Mesendoderm (in vitro differentiated cells): ENCODE measurements at regions not wholly inside any gene's neighbourhood (a gene's known extent, or its start where the extent isn't known, plus 50 kb on each side); places are given as distances from the start of the nearest gene placed in this dataset.

Experiments used
- DNase-seq: peaks from one replicate; pipeline ENCODE4 v3.0.0; 2013
- H2AK5ac ChIP-seq: 2 replicates; pipeline ENCODE4 v1.6.1; 2013; ENCODE audit warnings: low read length, inconsistent platforms
- H2BK120ac ChIP-seq: 2 replicates; pipeline ENCODE4 v1.6.1; 2013; ENCODE audit warnings: low read depth, mild to moderate bottlenecking, low read length, moderate library complexity, mixed read lengths
- H2BK15ac ChIP-seq: replicated peaks from 2 replicates; pipeline ENCODE4 v1.6.1; 2013; ENCODE audit warnings: low read depth, mild to moderate bottlenecking, moderate library complexity
- H2BK5ac ChIP-seq: 2 replicates; pipeline ENCODE4 v1.6.1; 2013; ENCODE audit warnings: low read length, inconsistent platforms
- H3K18ac ChIP-seq: 2 replicates; pipeline ENCODE4 v1.6.1; 2013; ENCODE audit warnings: mild to moderate bottlenecking, low read length, mixed read lengths
- H3K23ac ChIP-seq: one replicate; pipeline ENCODE4 v1.6.1; 2013; ENCODE audit warnings: low read length
- H3K27ac ChIP-seq: 2 replicates; pipeline ENCODE4 v1.5.1; 2013; ENCODE audit warnings: low read depth, mild to moderate bottlenecking, inconsistent platforms, low read length, moderate library complexity
- H3K27me3 ChIP-seq: 2 replicates; pipeline ENCODE4 v1.6.1; 2013; ENCODE audit warnings: low read length, control low read depth, mild to moderate bottlenecking, inconsistent platforms; ENCODE audit not compliant: insufficient read depth, poor library complexity
- H3K36me3 ChIP-seq: 2 replicates; pipeline ENCODE4 v1.6.1; 2013; ENCODE audit warnings: low read length, inconsistent platforms; ENCODE audit not compliant: control insufficient read depth, insufficient read depth
- H3K4ac ChIP-seq: one replicate; pipeline ENCODE4 v1.6.1; 2013; ENCODE audit warnings: low read depth, mild to moderate bottlenecking, low read length, moderate library complexity
- H3K4me1 ChIP-seq: 2 replicates; pipeline ENCODE4 v1.6.1; 2013; ENCODE audit warnings: low read depth, low read length, inconsistent platforms; ENCODE audit not compliant: control insufficient read depth
- H3K4me2 ChIP-seq: 2 replicates; pipeline ENCODE4 v1.6.1; 2013; ENCODE audit warnings: low read length
- H3K4me3 ChIP-seq: 2 replicates; pipeline ENCODE4 v1.5.1; 2013; ENCODE audit warnings: mild to moderate bottlenecking, low read length
- H3K56ac ChIP-seq: one replicate; pipeline ENCODE4 v1.6.1; 2013; ENCODE audit warnings: low read length
- H3K79me1 ChIP-seq: 2 replicates; pipeline ENCODE4 v1.6.1; 2013; ENCODE audit warnings: low read length, inconsistent platforms
- H3K79me2 ChIP-seq: 2 replicates; pipeline ENCODE4 v1.6.1; 2013; ENCODE audit warnings: mild to moderate bottlenecking, low read length; ENCODE audit not compliant: control insufficient read depth, insufficient read depth
- H3K9ac ChIP-seq: 2 replicates; pipeline ENCODE4 v1.6.1; 2013; ENCODE audit warnings: low read length, inconsistent platforms
- H4K5ac ChIP-seq: one replicate; pipeline ENCODE4 v1.6.1; 2013; ENCODE audit warnings: low read length
- H4K8ac ChIP-seq: one replicate; pipeline ENCODE4 v1.6.1; 2013; ENCODE audit warnings: low read depth, mild to moderate bottlenecking, control low read depth, low read length, moderate library complexity
- WGBS: extraction: QIAGEN DNeasy Blood & Tissue Kit; methylation state at CpG from one replicate; pipeline ENCODE4 v1.1.7; 2013; ENCODE audit warnings: low lambda C conversion rate, missing lambda C conversion rate; ENCODE audit not compliant: insufficient coverage; ENCODE audit errors: extremely low coverage; 5-methylcytosine and 5-hydroxymethylcytosine counted together

DNA sequence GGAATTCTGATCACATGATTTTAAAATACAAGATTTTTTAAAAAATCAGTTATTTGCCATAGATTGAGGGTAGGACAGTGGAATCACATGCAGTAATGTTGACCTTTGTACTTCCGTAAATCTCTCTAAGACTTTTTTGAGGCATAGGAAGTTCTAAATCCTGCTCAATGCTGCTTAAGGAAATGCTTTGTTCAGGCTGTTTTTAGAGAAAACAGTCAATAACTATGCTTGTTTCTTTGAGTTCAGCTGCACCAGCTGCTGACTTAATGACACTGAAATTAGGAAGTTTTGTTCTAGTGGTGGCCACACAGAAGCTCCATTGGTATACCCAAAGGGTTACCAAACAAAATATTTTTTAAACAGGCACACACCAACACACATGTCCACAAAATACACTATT, 60.9 kb downstream of the KLF12 start:
- H2BK5ac ChIP-seq: no peak overlapping the region
- H3K27me3 ChIP-seq: no peaks in the 10 kb centered on the region
- no peak overlapping the region for H3K4ac ChIP-seq
- no peak overlapping the region for H3K4me2 ChIP-seq
- no peaks in the 10 kb centered on the region for H3K79me1 ChIP-seq
- no peak overlapping the region for H3K9ac ChIP-seq
- no peak overlapping the region for H2BK120ac ChIP-seq
- no CpG with 5 or more reads among the region's 1 CpG for WGBS
- no peak for DNase-seq
- H2AK5ac ChIP-seq: no peak overlapping the region
- H3K4me1 ChIP-seq: no peaks in the 10 kb centered on the region
- no peak overlapping the region for H4K5ac ChIP-seq
- H3K79me2 ChIP-seq: no peaks in the 10 kb centered on the region
- H3K27ac ChIP-seq: no peak overlapping the region
- H3K23ac ChIP-seq: no peak overlapping the region
- H4K8ac ChIP-seq: no peak overlapping the region
- H3K18ac ChIP-seq: no peak overlapping the region
- H2BK15ac ChIP-seq: no peak overlapping the region
- no peak overlapping the region for H3K56ac ChIP-seq
- H3K4me3 ChIP-seq: no peak overlapping the region
- no peaks in the 10 kb centered on the region for H3K36me3 ChIP-seq

DNA sequence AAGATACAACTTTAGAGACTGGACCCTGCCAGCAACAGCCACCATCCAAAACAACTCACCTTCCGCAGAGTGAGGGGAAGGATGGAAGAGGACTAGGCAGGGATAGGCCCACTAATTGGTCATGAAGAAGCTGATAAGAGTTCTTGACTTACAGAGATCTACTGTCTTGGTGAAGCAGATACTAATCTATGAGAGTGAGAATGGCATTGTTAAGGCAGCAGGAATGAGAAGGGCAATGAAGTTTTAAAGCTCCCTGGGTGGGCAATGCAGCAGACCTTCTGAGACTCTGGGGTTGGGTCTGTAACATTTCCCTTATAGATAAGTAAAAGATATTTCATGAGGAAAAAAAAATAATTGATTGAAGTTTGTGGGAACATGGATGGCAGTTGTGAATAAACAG, 63.7 kb downstream of the KLF12 start:
- H3K79me1 ChIP-seq: peaks cover 2% of the 10 kb centered on the region
- no peak overlapping the region for H3K27ac ChIP-seq
- no peak overlapping the region for H3K18ac ChIP-seq
- no peak overlapping the region for H3K23ac ChIP-seq
- H3K56ac ChIP-seq: no peak overlapping the region
- H2BK120ac ChIP-seq: no peak overlapping the region
- no peak overlapping the region for H3K9ac ChIP-seq
- no peak overlapping the region for H2BK15ac ChIP-seq
- H2BK5ac ChIP-seq: no peak overlapping the region
- no peak overlapping the region for H3K4ac ChIP-seq
- no peak overlapping the region for H4K5ac ChIP-seq
- H3K36me3 ChIP-seq: no peaks in the 10 kb centered on the region
- H3K4me1 ChIP-seq: no peaks in the 10 kb centered on the region
- DNase-seq: peak; percentile 38
- no peaks in the 10 kb centered on the region for H3K27me3 ChIP-seq
- no peaks in the 10 kb centered on the region for H3K79me2 ChIP-seq
- H3K4me2 ChIP-seq: no peak overlapping the region
- no peak overlapping the region for H2AK5ac ChIP-seq
- H4K8ac ChIP-seq: no peak overlapping the region
- WGBS: no CpG with 5 or more reads among the region's 1 CpG
- H3K4me3 ChIP-seq: no peak overlapping the region

DNA sequence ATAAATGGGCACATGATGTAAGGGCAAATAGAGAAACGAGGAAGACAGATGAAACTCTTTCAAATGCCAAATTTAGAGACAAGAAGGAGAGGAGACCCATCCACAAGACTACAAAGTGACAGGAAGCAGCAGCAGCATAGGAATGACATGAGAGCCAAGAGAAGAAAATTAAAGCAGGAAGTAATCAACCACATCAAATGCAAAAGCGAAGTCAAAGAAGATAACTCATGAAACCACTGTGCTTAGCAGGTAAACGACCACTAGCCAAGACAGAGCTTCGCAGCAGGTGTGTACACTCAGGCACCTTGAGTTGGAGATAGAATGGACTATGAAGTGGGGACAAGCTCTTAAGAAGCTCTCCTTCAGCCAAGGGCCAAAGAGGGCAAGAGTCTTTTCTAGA, 64.1 kb downstream of the KLF12 start:
- Histone ChIP-seq H3K79me1 (peaks cover 2% of the 10 kb centered on the region), H3K9ac (no peak overlapping the region), H4K5ac (no peak overlapping the region), H2BK15ac (no peak overlapping the region), H3K36me3 (no peaks in the 10 kb centered on the region), H4K8ac (no peak overlapping the region), H3K4me1 (no peaks in the 10 kb centered on the region), H3K56ac (no peak overlapping the region), H2BK5ac (no peak overlapping the region), H2AK5ac (no peak overlapping the region), H3K79me2 (no peaks in the 10 kb centered on the region), H3K18ac (no peak overlapping the region), H3K27me3 (no peaks in the 10 kb centered on the region), H3K4ac (no peak overlapping the region), H2BK120ac (no peak overlapping the region), H3K23ac (no peak overlapping the region), H3K4me3 (no peak overlapping the region), H3K4me2 (no peak overlapping the region), H3K27ac (no peak overlapping the region)
- WGBS: no CpG with 5 or more reads among the region's 4 CpGs
- no peak for DNase-seq

DNA sequence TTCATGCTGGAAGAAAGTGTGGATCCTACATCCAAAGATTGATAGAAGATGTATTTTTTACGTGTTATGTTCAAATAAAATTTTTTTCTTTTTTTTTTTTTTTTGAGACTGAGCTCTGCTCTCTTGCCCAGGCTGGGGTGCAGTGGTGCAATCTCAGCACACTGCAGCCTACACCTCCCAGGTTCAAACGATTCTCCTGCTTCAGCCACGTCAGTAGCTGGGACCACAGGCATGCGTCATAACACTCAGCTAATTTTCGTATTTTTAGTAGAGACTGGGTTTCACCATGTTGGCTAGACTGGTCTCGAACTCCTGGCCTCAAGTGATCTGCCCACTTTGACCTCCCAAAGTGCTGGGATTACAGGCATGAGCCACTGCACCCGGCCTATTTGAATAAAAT, 65.7 kb downstream of the KLF12 start:
- Histone ChIP-seq H3K56ac (no peak overlapping the region), H2AK5ac (no peak overlapping the region), H4K8ac (no peak overlapping the region), H2BK15ac (no peak overlapping the region), H2BK5ac (no peak overlapping the region), H3K27me3 (no peaks in the 10 kb centered on the region), H3K36me3 (no peaks in the 10 kb centered on the region), H3K79me2 (no peaks in the 10 kb centered on the region), H3K18ac (no peak overlapping the region), H2BK120ac (no peak overlapping the region), H3K4ac (no peak overlapping the region), H4K5ac (no peak overlapping the region), H3K4me2 (no peak overlapping the region), H3K9ac (no peak overlapping the region), H3K27ac (no peak overlapping the region), H3K23ac (no peak overlapping the region), H3K4me1 (no peaks in the 10 kb centered on the region), H3K79me1 (peaks cover 2% of the 10 kb centered on the region), H3K4me3 (no peak overlapping the region)
- no CpG with 5 or more reads among the region's 7 CpGs for WGBS
- no peak for DNase-seq

DNA sequence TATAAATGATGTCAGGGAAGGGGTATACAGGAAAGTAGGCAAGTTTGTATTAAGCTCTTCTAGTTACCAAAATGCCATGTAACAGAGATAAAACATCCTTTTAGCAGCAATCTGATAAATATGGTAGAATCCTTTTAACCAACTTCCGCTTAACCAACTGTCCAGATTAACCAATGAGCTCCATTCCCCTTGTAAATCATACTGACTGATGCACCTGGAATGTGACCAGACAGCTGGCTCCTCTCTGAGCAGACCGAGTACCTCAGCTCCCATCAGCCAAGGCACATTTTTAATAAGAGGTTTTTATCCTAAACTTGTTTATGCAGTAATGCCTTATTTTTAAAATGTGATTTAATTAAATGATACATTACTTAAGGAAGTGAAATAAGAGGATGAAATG, 66.4 kb downstream of the KLF12 start:
- Histone ChIP-seq H2BK15ac (no peak overlapping the region), H3K23ac (no peak overlapping the region), H3K4me3 (no peak overlapping the region), H3K27ac (no peak overlapping the region), H3K36me3 (no peaks in the 10 kb centered on the region), H3K79me1 (peaks cover 2% of the 10 kb centered on the region), H2AK5ac (no peak overlapping the region), H2BK5ac (no peak overlapping the region), H4K5ac (no peak overlapping the region), H3K4me2 (no peak overlapping the region), H4K8ac (no peak overlapping the region), H2BK120ac (no peak overlapping the region), H3K79me2 (no peaks in the 10 kb centered on the region), H3K4me1 (no peaks in the 10 kb centered on the region), H3K56ac (no peak overlapping the region), H3K9ac (no peak overlapping the region), H3K18ac (no peak overlapping the region), H3K4ac (no peak overlapping the region), H3K27me3 (no peaks in the 10 kb centered on the region)
- WGBS: no CpG with 5 or more reads among the region's 2 CpGs
- no peak for DNase-seq

DNA sequence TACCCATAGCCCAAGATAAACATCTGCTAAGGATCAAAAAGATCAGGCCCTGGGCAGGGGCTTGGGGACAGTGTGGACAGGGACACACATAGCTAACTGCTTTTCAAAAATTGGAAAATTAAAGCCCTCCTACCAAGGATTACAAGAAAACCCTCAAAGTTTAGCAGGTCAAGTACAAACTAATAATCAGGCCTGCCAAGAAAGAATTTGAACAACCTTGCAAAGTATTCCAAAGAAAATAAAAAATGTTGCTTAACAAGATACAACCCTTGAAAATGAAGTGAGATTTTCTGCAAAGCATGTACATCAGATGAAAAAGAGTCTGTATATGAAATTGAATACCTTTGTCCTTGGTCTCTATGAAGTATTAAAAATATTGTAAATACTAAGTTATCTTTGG, 67.3 kb downstream of the KLF12 start:
- no peaks in the 10 kb centered on the region for H3K4me1 ChIP-seq
- no peaks in the 10 kb centered on the region for H3K79me2 ChIP-seq
- no peak overlapping the region for H4K8ac ChIP-seq
- H4K5ac ChIP-seq: no peak overlapping the region
- H3K4ac ChIP-seq: no peak overlapping the region
- no peak overlapping the region for H2BK5ac ChIP-seq
- H2BK120ac ChIP-seq: no peak overlapping the region
- no peak overlapping the region for H3K27ac ChIP-seq
- peaks cover 2% of the 10 kb centered on the region for H3K79me1 ChIP-seq
- no peaks in the 10 kb centered on the region for H3K36me3 ChIP-seq
- H2BK15ac ChIP-seq: no peak overlapping the region
- no peak overlapping the region for H3K18ac ChIP-seq
- H3K56ac ChIP-seq: no peak overlapping the region
- H3K4me3 ChIP-seq: no peak overlapping the region
- H3K4me2 ChIP-seq: no peak overlapping the region
- H3K27me3 ChIP-seq: no peaks in the 10 kb centered on the region
- no peak overlapping the region for H3K9ac ChIP-seq
- no peak overlapping the region for H3K23ac ChIP-seq
- no peak overlapping the region for H2AK5ac ChIP-seq
- DNase-seq: no peak
